Retinal pigment epithelial cell (primary cell): ENCODE measurements at regions not wholly inside any gene's neighbourhood (a gene's known extent, or its start where the extent isn't known, plus 50 kb on each side); places are given as distances from the start of the nearest gene placed in this dataset.

Source experiments
- DNase-seq: peaks from one replicate; pipeline ENCODE4 v3.0.0-alpha.2; 2010; ENCODE audit warnings: low read depth
- H3K4me3 ChIP-seq: 2 replicates; pipeline ENCODE4 v1.5.1; 2011; ENCODE audit warnings: mild to moderate bottlenecking, low read length, control low read depth, moderate library complexity
- CTCF ChIP-seq: conservative IDR thresholded peaks from 2 replicates; pipeline ENCODE4 v1.5.1; 2011; ENCODE audit warnings: low read depth, low read length, control low read depth, inconsistent platforms

GRCh38 chr1:22286491-22286890 is 143.6 kb upstream of the WNT4 start:
- no peak for TF ChIP-seq CTCF
- no peak for DNase-seq
- no peak overlapping the region for H3K4me3 ChIP-seq

- no peak for DNase-seq
- TF ChIP-seq CTCF, result no peak
- no peak overlapping the region for H3K4me3 ChIP-seq
Measured at GRCh38 chr1:22287273-22287672, 144.4 kb upstream of the WNT4 start.

- no peak for DNase-seq
- no peak for TF ChIP-seq CTCF
Measured at GRCh38 chr1:22287946-22288520, 145.1 kb upstream of the WNT4 start.

GRCh38 chr1:22288593-22289241 is 145.8 kb upstream of the WNT4 start:
- no peak overlapping the region for H3K4me3 ChIP-seq
- DNase-seq, result no peak
- TF ChIP-seq CTCF, result no peak

More at GRCh38 chr1:22287946-22288520, 145.1 kb upstream of the WNT4 start:
- no peak overlapping the region for H3K4me3 ChIP-seq

- no peak for TF ChIP-seq CTCF
- DNase-seq, result peak; percentile 71
Measured at GRCh38 chr1:22289307-22289995, 146.6 kb upstream of the WNT4 start.

GRCh38 chr1:22290157-22290556 is 147.3 kb upstream of the WNT4 start:
- no peak for DNase-seq
- TF ChIP-seq CTCF, result no peak
- H3K4me3 ChIP-seq, result no peak overlapping the region

More at GRCh38 chr1:22289307-22289995, 146.6 kb upstream of the WNT4 start:
- no peak overlapping the region for H3K4me3 ChIP-seq
